Stimulated activated CD4-positive, alpha-beta T cell treated with anti-CD3 and anti-CD28 coated beads, Interleukin-4, amount 100 ng/mL, for 48 hours (primary cell): ENCODE measurements at regions not wholly inside any gene's neighbourhood (a gene's known extent, or its start where the extent isn't known, plus 50 kb on each side); places are given as distances from the start of the nearest gene placed in this dataset.

ENCODE experiments used
- DNase-seq, 2 donors: peaks; one replicate each; pipeline ENCODE4 v3.0.0-alpha.2; 2020; ENCODE audit warnings: low read depth in 2 of 2

DNA sequence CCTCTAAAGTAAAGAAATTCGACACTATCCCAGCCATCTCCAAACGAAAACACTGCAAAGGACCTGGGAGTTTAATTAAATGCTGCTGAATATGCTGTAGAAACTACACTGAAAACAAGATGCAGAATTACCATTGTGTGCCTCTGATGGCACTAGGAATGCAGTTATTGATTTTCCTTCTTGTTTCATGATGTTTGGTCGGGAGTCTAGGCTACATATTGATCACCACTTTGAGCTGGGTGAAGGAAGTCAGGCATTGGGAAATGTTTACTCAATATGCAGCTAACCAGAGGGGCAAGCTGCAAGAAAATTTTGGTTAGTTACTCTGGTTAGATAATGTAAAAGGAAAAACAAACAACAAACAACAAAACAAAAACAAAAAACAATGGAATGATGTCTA is 650.7 kb upstream of the GALNTL6 start:
- DNase-seq, result no peak

DNA sequence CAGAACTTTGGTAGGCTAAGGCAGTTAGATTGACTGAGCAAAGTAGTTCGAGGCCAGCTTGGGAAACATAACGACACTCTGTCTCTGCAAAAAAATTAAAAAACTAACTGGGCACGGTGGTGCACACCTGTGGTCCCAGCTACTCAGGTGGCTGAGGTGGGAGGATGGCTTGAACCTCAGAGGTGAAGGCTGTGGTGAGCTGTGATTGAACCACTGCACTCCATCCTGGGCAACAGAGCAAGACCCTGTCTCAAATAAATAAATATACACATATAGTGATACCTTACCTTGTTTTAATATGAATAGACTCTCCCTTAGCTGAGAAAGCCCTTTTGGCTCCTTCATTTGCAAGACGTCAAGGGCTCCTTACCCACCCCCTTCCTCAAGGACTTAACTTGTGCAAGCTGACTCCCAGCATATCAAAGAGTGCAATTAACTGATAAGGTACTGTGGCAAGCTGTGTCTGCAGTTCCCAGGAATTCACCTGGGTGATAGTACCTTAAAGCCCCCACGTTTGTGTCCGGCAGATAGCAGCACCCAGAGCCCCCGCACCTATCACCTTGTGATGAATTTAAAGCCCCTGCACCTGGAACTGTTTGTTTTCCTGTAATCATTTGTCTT is 655.6 kb upstream of the GALNTL6 start:
- DNase-seq, result no peak

DNA sequence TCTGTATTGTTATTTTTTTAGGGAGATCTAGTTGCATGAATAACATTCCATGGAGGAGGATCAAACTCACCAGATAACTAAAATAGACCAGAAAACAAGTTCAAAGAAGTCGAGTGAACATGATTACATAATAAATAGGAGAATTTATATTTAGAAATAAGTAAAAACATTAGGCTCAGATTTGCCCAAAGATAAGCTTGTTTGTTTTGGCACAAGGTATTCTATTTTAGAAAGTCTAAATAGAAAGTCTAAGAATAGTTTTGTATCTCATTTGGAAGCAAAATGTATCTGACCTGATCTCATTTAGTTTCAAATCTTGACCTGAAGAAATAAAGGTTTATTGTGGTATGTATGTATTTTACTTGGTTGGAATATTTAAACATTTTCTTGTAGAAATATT is 670.6 kb upstream of the GALNTL6 start:
- no peak for DNase-seq

GRCh38 chr4:171142045-171142444 is 671.2 kb upstream of the GALNTL6 start:
- DNase-seq, result no peak

GRCh38 chr4:171130256-171130801 is 682.9 kb upstream of the GALNTL6 start:
- DNase-seq, result no peak

- DNase-seq, result no peak
Measured at GRCh38 chr4:171118091-171118490, 695.1 kb upstream of the GALNTL6 start.

DNA sequence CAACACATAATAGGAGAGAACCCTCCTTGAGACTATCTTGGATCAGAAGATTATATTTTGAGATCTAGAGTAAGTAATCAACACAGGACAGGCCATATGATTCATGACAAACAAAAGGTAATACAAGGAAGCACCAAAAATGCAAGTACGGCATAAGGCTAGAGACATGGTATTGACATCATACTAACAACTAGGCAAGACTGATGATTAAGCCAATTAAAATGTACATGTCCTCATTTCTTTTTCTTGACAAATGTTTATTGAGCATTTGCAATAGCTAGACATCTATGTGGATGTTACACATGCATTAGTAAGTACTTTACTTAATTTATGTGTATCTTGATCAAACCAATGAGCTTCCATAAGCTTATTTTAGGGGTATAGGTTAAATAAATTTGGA is 695.7 kb upstream of the GALNTL6 start:
- DNase-seq, result no peak

GRCh38 chr4:171101845-171102244 is 711.4 kb upstream of the GALNTL6 start:
- DNase-seq, result no peak

GRCh38 chr4:171087089-171087488 is 726.1 kb upstream of the GALNTL6 start:
- DNase-seq, result no peak

DNA sequence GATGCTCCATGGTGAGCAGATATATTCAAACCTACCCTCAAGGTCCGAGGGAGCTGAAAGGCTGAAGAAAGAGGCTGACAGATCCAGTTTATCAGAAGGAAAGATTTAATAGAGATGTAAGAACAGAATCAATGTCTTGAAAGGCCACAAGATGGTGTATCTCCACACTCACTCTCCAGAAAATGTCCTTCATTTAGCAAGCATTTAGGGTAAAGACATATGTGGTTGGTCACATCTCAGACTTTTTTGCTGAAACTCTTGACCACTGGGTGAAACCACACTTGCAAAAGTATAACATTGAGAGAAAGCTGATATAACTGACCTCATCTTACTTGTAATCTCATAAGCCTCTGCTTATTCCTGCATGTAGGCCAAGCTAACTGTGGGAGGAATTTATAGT is 745.8 kb upstream of the GALNTL6 start:
- DNase-seq, result no peak

DNA sequence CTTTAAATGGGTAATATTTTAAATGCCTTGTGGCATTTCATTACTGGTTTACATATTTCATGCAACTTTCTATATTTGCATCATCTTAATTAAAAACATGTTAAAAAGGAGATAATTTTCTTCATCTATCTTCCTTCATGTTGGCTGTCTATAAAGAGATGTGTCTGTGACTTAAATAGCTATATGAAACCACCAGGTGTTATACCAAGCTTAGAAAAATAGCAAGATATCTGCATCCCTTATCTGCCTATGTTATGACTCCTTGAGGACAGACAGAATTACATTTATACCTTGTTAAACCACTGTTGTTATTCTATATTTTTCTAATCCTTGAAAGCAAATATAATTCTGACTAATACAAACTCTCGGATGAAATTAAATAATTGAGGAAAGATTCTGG is 763.8 kb upstream of the GALNTL6 start:
- no peak for DNase-seq

- no peak for DNase-seq
Measured at GRCh38 chr4:171042989-171043524, 770.1 kb upstream of the GALNTL6 start.

DNA sequence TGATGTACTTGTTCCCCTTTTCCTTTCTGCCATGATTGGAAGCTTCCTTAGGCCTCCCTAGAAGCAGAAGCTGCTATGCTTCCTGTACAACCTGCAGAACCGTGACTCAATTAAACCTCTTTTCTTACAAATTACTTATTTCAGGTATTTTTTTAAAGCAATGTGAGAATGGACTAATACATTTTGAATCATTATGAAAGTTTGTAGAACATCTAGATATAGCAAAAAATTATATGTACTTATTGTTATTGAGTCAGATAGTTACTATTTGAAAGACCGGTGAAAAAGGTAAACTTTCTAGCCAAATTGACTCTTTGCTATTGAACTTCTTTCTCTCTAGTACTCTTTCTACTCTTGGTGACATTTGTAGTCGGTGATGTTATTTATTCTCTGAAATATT is 777.3 kb upstream of the GALNTL6 start:
- no peak for DNase-seq

- no peak for DNase-seq
Measured at GRCh38 chr4:171031338-171031737, 781.9 kb upstream of the GALNTL6 start.

- DNase-seq, result no peak
Measured at GRCh38 chr4:171025776-171026175, 787.4 kb upstream of the GALNTL6 start.

DNA sequence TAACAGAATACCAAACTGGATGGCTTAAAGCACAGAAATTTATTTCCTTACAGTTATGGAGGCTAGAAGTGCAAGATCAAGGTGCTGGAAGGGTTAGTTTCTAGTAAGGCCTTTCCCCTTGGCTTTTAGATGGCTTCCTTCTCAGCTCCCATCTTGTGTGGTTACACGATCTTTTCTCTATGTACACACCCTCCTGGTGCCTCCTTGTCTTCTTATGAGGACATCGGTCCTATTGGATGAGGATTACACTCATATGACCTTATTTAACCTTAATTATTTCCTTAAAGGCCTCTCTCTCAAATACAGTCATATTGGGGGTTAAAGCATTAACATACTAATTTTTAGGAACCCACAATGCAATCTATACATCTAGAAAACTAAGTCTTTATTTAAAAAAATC is 787.9 kb upstream of the GALNTL6 start:
- no peak for DNase-seq

GRCh38 chr4:171024720-171025303 is 788.4 kb upstream of the GALNTL6 start:
- DNase-seq, result no peak

DNA sequence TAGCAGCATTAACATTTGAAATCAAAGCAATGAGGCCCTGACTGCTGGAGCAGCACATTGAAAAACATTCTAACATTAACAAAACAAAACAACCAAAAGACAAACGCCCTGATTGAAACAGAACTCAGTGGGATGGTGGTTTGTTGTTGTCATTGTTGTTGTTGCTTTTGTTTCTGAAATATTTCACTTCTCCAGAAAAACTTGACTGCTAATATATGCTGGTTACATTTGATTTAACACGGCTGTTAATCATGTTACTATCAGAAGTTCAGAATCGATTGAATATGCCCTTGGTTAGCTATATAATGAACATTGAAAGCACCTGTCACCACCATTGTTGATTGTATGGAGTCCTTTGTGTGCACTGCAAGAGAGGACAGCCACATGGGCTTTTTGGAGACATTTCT is 790.4 kb upstream of the GALNTL6 start:
- DNase-seq, result no peak

GRCh38 chr4:171017593-171017992 is 795.6 kb upstream of the GALNTL6 start:
- no peak for DNase-seq

- no peak for DNase-seq
Measured at GRCh38 chr4:171016145-171016544, 797.1 kb upstream of the GALNTL6 start.

GRCh38 chr4:171015441-171015840 is 797.8 kb upstream of the GALNTL6 start:
- DNase-seq, result no peak

DNA sequence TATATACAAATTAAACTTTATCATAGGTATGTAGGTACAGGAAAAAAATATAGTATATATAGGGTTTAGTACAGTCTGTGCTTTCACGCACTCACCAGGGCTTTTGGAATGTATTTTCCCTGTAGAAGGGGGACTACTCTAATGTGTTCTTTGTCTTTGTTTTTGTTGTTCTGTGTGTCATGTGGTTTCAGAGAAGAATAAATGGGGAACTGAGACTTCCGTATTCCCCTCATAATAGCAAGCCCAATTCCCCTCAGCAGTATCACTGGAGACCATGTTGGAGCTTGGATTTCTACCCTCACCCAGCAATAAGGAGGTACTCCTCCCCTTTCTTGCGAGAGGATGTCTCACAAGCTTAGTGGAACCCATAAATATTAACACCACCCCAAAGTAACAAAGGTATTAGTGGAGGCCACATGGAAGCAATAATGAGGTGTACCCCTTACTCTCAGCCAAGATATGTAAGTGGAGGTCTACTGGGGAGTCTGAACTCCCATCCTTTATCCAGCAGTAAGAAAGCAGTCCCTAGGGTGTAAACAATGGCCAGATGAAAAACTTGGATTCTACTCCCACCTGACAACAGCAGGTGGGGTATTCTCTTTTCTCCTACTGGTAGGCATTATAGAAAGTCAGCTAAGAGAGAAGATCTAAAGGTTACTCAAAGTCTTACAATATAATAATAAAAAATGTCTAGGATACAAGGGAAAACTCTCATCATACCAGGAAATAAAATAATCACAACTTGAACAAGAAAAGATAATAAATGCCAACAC is 805.4 kb upstream of the GALNTL6 start:
- no peak for DNase-seq

- DNase-seq, result no peak
Measured at GRCh38 chr4:171002246-171002645, 811.0 kb upstream of the GALNTL6 start.
